H1 (cell line): ENCODE measurements at regions not wholly inside any gene's neighbourhood (a gene's known extent, or its start where the extent isn't known, plus 50 kb on each side); places are given as distances from the start of the nearest gene placed in this dataset.
A peak's percentile ranks its signal among the peaks of the same experiment; 100 is the strongest.

Experiments used
- CTCF ChIA-PET: fragments of 300-600 bp; sonication (Branson Sonifier 250); formaldehyde crosslinking; loops from one replicate; lab custom pipeline; 2021; ENCODE audit not compliant: partially characterized antibody; lab: Charles Lee
- POLR2A ChIA-PET: fragments of 300-600 bp; sonication (Branson Sonifier 250); formaldehyde crosslinking; loops from one replicate; lab custom pipeline; 2021; ENCODE audit warnings: inconsistent platforms; ENCODE audit not compliant: partially characterized antibody; lab: Charles Lee
- DNase-seq, 2 experiments: peaks; one replicate each; pipeline versions ENCODE4 v3.0.0 to v3.0.0-alpha.2; 2010 to 2022; ENCODE audit warnings: low spot score in 2 of 2, low read depth in 1 of 2, mixed read lengths in 1 of 2
- FAIRE-seq: peaks from 2 replicates; lab custom pipeline; 2011; peaks lifted over from hg19 to GRCh38; lab: Jason Lieb, UNC
- H2AFZ ChIP-seq: 2 replicates; pipeline ENCODE4 v1.8.1; 2012; ENCODE audit warnings: low read length, inconsistent platforms
- H2AK5ac ChIP-seq: 2 replicates; pipeline ENCODE4 v1.6.1; 2013; ENCODE audit warnings: low read depth, low read length
- H2BK120ac ChIP-seq: replicated peaks from 2 replicates; pipeline ENCODE3; 2013; ENCODE audit warnings: low read depth, low read length, inconsistent platforms
- H2BK12ac ChIP-seq: 2 replicates; pipeline ENCODE4 v1.6.1; 2013; ENCODE audit warnings: low read depth, low read length
- H2BK15ac ChIP-seq: 2 replicates; pipeline ENCODE4 v1.6.1; 2013; ENCODE audit warnings: low read length
- H2BK20ac ChIP-seq: 2 replicates; pipeline ENCODE4 v1.6.1; 2013; ENCODE audit warnings: low read length
- H2BK5ac ChIP-seq: 2 replicates; pipeline ENCODE4 v1.6.1; 2013; ENCODE audit warnings: low read depth, low read length
- H3K14ac ChIP-seq: 2 replicates; pipeline ENCODE4 v1.6.1; 2013; ENCODE audit warnings: inconsistent platforms; ENCODE audit not compliant: insufficient read length
- H3K18ac ChIP-seq: 2 replicates; pipeline ENCODE4 v1.6.1; 2013; ENCODE audit warnings: low read length; ENCODE audit errors: extremely low read depth
- H3K23ac ChIP-seq: 2 replicates; pipeline ENCODE4 v1.6.1; 2013; ENCODE audit warnings: inconsistent platforms; ENCODE audit not compliant: insufficient read length
- H3K23me2 ChIP-seq: 2 replicates; pipeline ENCODE4 v1.6.1; 2013; ENCODE audit warnings: low read depth, low read length
- H3K27ac ChIP-seq: 2 replicates; pipeline ENCODE4 v1.6.1; 2011; ENCODE audit warnings: low read depth, low read length, inconsistent platforms
- H3K27me3 ChIP-seq, 4 experiments: replicated peaks in 1 of 4; 1 replicate in 1 of 4; 2 replicates in 3 of 4; pipeline versions ENCODE4 v1.6.1 to v1.8.1; 2011 to 2013; ENCODE audit warnings: low read length in 3 of 4, mild to moderate bottlenecking in 3 of 4, inconsistent platforms in 2 of 4, mixed read lengths in 2 of 4, moderate library complexity in 1 of 4; ENCODE audit not compliant: control insufficient read depth in 3 of 4, insufficient read depth in 3 of 4; ENCODE audit errors: extremely low read depth in 1 of 4
- H3K36me3 ChIP-seq, 4 experiments: 2 replicates each; pipeline versions ENCODE4 v1.6.1 to v1.8.1; 2011 to 2013; ENCODE audit warnings: mild to moderate bottlenecking in 4 of 4, low read length in 3 of 4, moderate library complexity in 2 of 4, control low read depth in 1 of 4, inconsistent platforms in 1 of 4; ENCODE audit not compliant: insufficient read depth in 4 of 4, control insufficient read depth in 2 of 4
- H3K4ac ChIP-seq: replicated peaks from 2 replicates; pipeline ENCODE3; 2013; ENCODE audit warnings: low read length, low read depth, mixed read lengths, inconsistent platforms; ENCODE audit not compliant: insufficient read length
- H3K4me1 ChIP-seq, 4 experiments: replicated peaks in 1 of 4; 1 replicate in 1 of 4; 2 replicates in 3 of 4; pipeline versions ENCODE4 v1.6.1 to v1.8.1; 2011 to 2013; ENCODE audit warnings: low read length in 3 of 4, inconsistent platforms in 2 of 4, mixed read lengths in 1 of 4; ENCODE audit not compliant: insufficient read depth in 4 of 4, control insufficient read depth in 3 of 4
- H3K4me2 ChIP-seq, 2 experiments: 2 replicates each; pipeline versions ENCODE4 v1.6.1 to v1.8.1; 2011 to 2013; ENCODE audit warnings: low read depth in 2 of 2, low read length in 2 of 2, control low read depth in 1 of 2, inconsistent platforms in 1 of 2, mild to moderate bottlenecking in 1 of 2; ENCODE audit not compliant: insufficient read depth in 1 of 2
- H3K4me3 ChIP-seq, 4 experiments: fragments of 200-600, 300-600 bp in 1 of 4; sonication (generic), shearing (Covaris generic), sonication (Bioruptor Twin) in 1 of 4; 2 replicates each; pipeline versions ENCODE4 v1.5.1 to v1.8.1; 2011 to 2016; ENCODE audit warnings: low read length in 4 of 4, low read depth in 3 of 4, control low read depth in 2 of 4, inconsistent platforms in 2 of 4, mild to moderate bottlenecking in 2 of 4, mixed read lengths in 1 of 4, moderate library complexity in 1 of 4; ENCODE audit not compliant: insufficient read depth in 2 of 4; ENCODE audit errors: extremely low read depth in 1 of 4
- H3K56ac ChIP-seq: replicated peaks from 2 replicates; pipeline ENCODE3; 2013; ENCODE audit warnings: low read depth, mild to moderate bottlenecking, mixed read lengths, low read length, inconsistent platforms; ENCODE audit not compliant: insufficient read length
- H3K79me1 ChIP-seq: 2 replicates; pipeline ENCODE4 v1.6.1; 2013; ENCODE audit warnings: low read depth, low read length, control low read depth
- H3K79me2 ChIP-seq, 2 experiments: 2 replicates each; pipeline versions ENCODE4 v1.6.1 to v1.8.1; 2012 to 2013; ENCODE audit warnings: low read length in 2 of 2, mild to moderate bottlenecking in 2 of 2, inconsistent platforms in 1 of 2; ENCODE audit not compliant: insufficient read depth in 2 of 2, control insufficient read depth in 1 of 2
- H3K9ac ChIP-seq, 4 experiments: replicated peaks in 1 of 4; 1 replicate in 1 of 4; 2 replicates in 3 of 4; pipeline versions ENCODE4 v1.6.1 to v1.8.1; 2011 to 2013; ENCODE audit warnings: low read depth in 3 of 4, low read length in 3 of 4, control low read depth in 2 of 4, mild to moderate bottlenecking in 2 of 4, moderate library complexity in 2 of 4, inconsistent platforms in 1 of 4; ENCODE audit errors: extremely low read depth in 1 of 4
- H3K9me3 ChIP-seq, 2 experiments: 2 replicates each; pipeline versions ENCODE4 v1.6.1 to v1.8.1; 2012 to 2013; ENCODE audit warnings: mild to moderate bottlenecking in 2 of 2, moderate library complexity in 2 of 2, control low read depth in 1 of 2, inconsistent platforms in 1 of 2, low read depth in 1 of 2, low read length in 1 of 2, mixed read lengths in 1 of 2; ENCODE audit not compliant: insufficient read depth in 2 of 2
- H4K20me1 ChIP-seq, 2 experiments: replicated peaks in 1 of 2; 2 replicates each; pipeline versions ENCODE3 to v1.8.1; 2011 to 2013; ENCODE audit warnings: inconsistent platforms in 2 of 2, low read length in 2 of 2, mild to moderate bottlenecking in 1 of 2; ENCODE audit not compliant: insufficient read depth in 2 of 2, control insufficient read depth in 1 of 2
- H4K5ac ChIP-seq: 2 replicates; pipeline ENCODE4 v1.6.1; 2013; ENCODE audit warnings: low read length, low read depth, mixed read lengths, inconsistent platforms; ENCODE audit not compliant: insufficient read length
- H4K8ac ChIP-seq: 2 replicates; pipeline ENCODE4 v1.8.0; 2013; ENCODE audit warnings: mild to moderate bottlenecking, moderate library complexity, low read length, inconsistent platforms; ENCODE audit not compliant: insufficient read depth; ENCODE audit errors: extremely low read depth
- H4K91ac ChIP-seq: replicated peaks from 2 replicates; pipeline ENCODE3; 2013; ENCODE audit warnings: low read length, mixed read lengths, inconsistent platforms; ENCODE audit not compliant: insufficient read length
- CREB1 ChIP-seq: IDR thresholded peaks from 2 replicates; pipeline ENCODE4 v1.6.1; 2012; ENCODE audit warnings: inconsistent platforms
- JUND ChIP-seq: IDR thresholded peaks from 2 replicates; pipeline ENCODE4 v1.6.1; 2011; ENCODE audit warnings: mild to moderate bottlenecking, improper control_type of control experiment, low read length
- KDM1A ChIP-seq: fragments of 200-600, 300-600 bp; sonication (generic); IDR thresholded peaks from 2 replicates; pipeline ENCODE4 v1.7.1; 2016; ENCODE audit warnings: mild to moderate bottlenecking, low read length, borderline replicate concordance
- KDM4A ChIP-seq: IDR thresholded peaks from one replicate; pipeline ENCODE4 v1.7.1; 2012; ENCODE audit warnings: low read depth, mild to moderate bottlenecking, moderate library complexity, low read length, inconsistent platforms; ENCODE audit not compliant: severe bottlenecking
- MAX ChIP-seq: IDR thresholded peaks from 2 replicates; pipeline ENCODE4 v1.6.1; 2012; ENCODE audit warnings: inconsistent platforms
- PHF8 ChIP-seq: fragments of 200-600 bp; sonication (generic); conservative IDR thresholded peaks from 2 replicates; pipeline ENCODE4 v1.7.1; 2012; ENCODE audit warnings: low read depth, mild to moderate bottlenecking, inconsistent platforms, low read length, moderate library complexity
- POLR2A ChIP-seq, 2 experiments: IDR thresholded peaks; 1 replicate in 1 of 2; 2 replicates in 1 of 2; pipeline ENCODE4 v1.6.1; 2011; ENCODE audit warnings: low read depth in 2 of 2, low read length in 2 of 2, mild to moderate bottlenecking in 2 of 2; ENCODE audit errors: control extremely low read depth in 1 of 2
- SIN3A ChIP-seq, 2 experiments: IDR thresholded peaks in 1 of 2; conservative IDR thresholded peaks in 1 of 2; 2 replicates each; pipeline ENCODE4 v1.6.1; 2011 to 2012; ENCODE audit warnings: low read length in 2 of 2, improper control_type of control experiment in 1 of 2, low read depth in 1 of 2, mild to moderate bottlenecking in 1 of 2
- SRF ChIP-seq: IDR thresholded peaks from 2 replicates; pipeline ENCODE4 v1.6.1; 2011; ENCODE audit warnings: mild to moderate bottlenecking, low read depth, low read length, moderate library complexity
- WGBS, 2 experiments: shearing (Covaris generic) in 1 of 2; methylation state at CpG; one replicate each; pipeline versions ENCODE4 v1.1.6 to v1.1.7; 2013 to 2015; ENCODE audit warnings: low lambda C conversion rate in 2 of 2, mixed read lengths in 2 of 2, inconsistent platforms in 1 of 2, low coverage in 1 of 2, missing lambda C conversion rate in 1 of 2; ENCODE audit not compliant: insufficient replicate concordance in 2 of 2, insufficient coverage in 1 of 2, insufficient read length in 1 of 2; ENCODE audit errors: extremely low coverage in 1 of 2, missing lambda C conversion rate in 1 of 2; 5-methylcytosine and 5-hydroxymethylcytosine counted together
- TF ChIP-seq, protein P1 (sequence below): IDR thresholded peaks from 2 replicates; pipeline ENCODE4 v1.6.1; 2012; ENCODE audit warnings: inconsistent platforms

DNA sequence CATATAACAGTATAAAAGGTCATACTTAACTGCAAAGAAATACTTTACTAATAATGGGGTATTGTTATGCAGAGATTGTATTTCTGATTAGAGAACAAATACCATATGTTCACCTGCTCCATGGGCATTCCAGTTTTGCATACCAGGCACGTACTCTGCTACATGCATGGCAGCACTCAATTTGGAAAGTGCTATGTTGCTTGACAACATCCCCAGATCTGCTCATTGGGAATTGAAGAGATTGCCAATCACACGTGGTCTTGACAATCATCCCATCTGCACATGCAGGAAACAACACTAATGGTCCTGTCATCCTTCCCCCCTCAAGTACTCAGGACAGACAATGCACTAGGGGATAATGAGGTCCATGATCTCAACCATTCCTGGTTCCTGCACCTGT lies 63.4 kb upstream of the PDE4B start:
- Histone ChIP-seq H4K8ac (no peak overlapping the region), H4K91ac (no peak overlapping the region), H3K4me2 (no peak overlapping the region), H3K36me3 (no peaks in the 10 kb centered on the region), H3K9ac (no peak overlapping the region), H3K79me1 (no peaks in the 10 kb centered on the region), H3K9me3 (no peaks in the 10 kb centered on the region), H3K23ac (no peak overlapping the region), H2BK5ac (no peak overlapping the region), H3K27me3 (no peaks in the 10 kb centered on the region), H3K79me2 (no peaks in the 10 kb centered on the region), H4K20me1 (no peaks in the 10 kb centered on the region), H3K4ac (no peak overlapping the region), H2BK120ac (no peak overlapping the region), H3K27ac (no peak overlapping the region), H3K14ac (no peak overlapping the region), H3K23me2 (no peaks in the 10 kb centered on the region), H2AFZ (no peak overlapping the region), H3K56ac (no peak overlapping the region), H2BK20ac (no peak overlapping the region), H2AK5ac (no peak overlapping the region), H4K5ac (no peak overlapping the region), H3K4me3 (no peak overlapping the region), H3K4me1 (peaks cover 0 to 4% (median 0%) of the 10 kb centered on the region in 4 experiments; a peak in 1 of 7 replicates), H2BK15ac (no peak overlapping the region), H2BK12ac (no peak overlapping the region), H3K18ac (no peak overlapping the region)
- FAIRE-seq (peak; percentile 36), DNase-seq (no peak)
- POLR2A ChIA-PET: no interaction called here
- WGBS, 2 experiments: 60% methylated on average over 2 of the region's 2 CpGs; no CpG with 5 or more reads in 1 of the 2 experiments
- CTCF ChIA-PET: no interaction called here
- TF ChIP-seq CREB1 (no peak), POLR2A (IDR thresholded peaks at IDR 0.05; ENCODE audit: control extremely low read depth in 1 of 2, low read depth in 2 of 2, low read length in 2 of 2) (no peak), JUND (no peak), SRF (no peak), SIN3A (conservative IDR thresholded peaks at IDR 0.05 in 1 of 2, IDR thresholded peaks at IDR 0.05 in 1 of 2; ENCODE audit: low read depth in 1 of 2, low read length in 2 of 2) (no peak), KDM1A (no peak), MAX (no peak), KDM4A (no peak), PHF8 (no peak)
- TF ChIP-seq, protein P1, sequence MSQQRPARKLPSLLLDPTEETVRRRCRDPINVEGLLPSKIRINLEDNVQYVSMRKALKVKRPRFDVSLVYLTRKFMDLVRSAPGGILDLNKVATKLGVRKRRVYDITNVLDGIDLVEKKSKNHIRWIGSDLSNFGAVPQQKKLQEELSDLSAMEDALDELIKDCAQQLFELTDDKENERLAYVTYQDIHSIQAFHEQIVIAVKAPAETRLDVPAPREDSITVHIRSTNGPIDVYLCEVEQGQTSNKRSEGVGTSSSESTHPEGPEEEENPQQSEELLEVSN: no peak
